ENCODE measurements at regions not wholly inside any gene's neighbourhood (a gene's known extent, or its start where the extent isn't known, plus 50 kb on each side); places are given as distances from the start of the nearest gene placed in this dataset.

- Histone ChIP-seq H2AFZ (ENCODE audit: low read depth, low read length) (no peak overlapping the region), H3K4me3 (no peak overlapping the region), H3K9me1 (ENCODE audit: control insufficient read depth, insufficient read depth, low read length) (no peaks in the 10 kb centered on the region), H4K20me1 (replicated peaks; ENCODE audit: control insufficient read depth, insufficient read depth, low read length) (no peaks in the 10 kb centered on the region), H3K4me2 (ENCODE audit: insufficient read depth, low read length) (no peak overlapping the region), H3K4me1 (replicated peaks in 1 of 2; ENCODE audit: control insufficient read depth in 2 of 2, insufficient read depth in 2 of 2, low read length in 2 of 2) (peaks cover 0 to 5% of the 10 kb centered on the region in 2 experiments; a peak in 1 of 5 replicates), H3K27me3 (ENCODE audit: control insufficient read depth in 2 of 2, insufficient read depth in 2 of 2, low read length in 2 of 2) (peaks cover 0 to 6% of the 10 kb centered on the region in 2 experiments; a peak in 3 of 5 replicates), H3K9me3 (replicated peaks; ENCODE audit: control insufficient read depth, insufficient read depth, low read depth, low read length) (no peaks in the 10 kb centered on the region), H3K36me3 (ENCODE audit: control insufficient read depth, insufficient read depth, low read length) (no peaks in the 10 kb centered on the region), H3K27ac (ENCODE audit: extremely low read depth, low read depth, low read length) (no peak overlapping the region), H3K9ac (ENCODE audit: insufficient read depth in 1 of 2, low read depth in 2 of 2, low read length in 2 of 2) (no peak overlapping the region), H3K79me2 (ENCODE audit: control insufficient read depth, insufficient read depth, low read length) (no peaks in the 10 kb centered on the region)
- no peak for ATAC-seq
- FAIRE-seq, result no peak
- in situ Hi-C loops (cut with MboI), result no loop called here
- POLR2A ChIA-PET, result no interaction called here
- intact Hi-C loops (cut with micrococcal nuclease), result no loop called here
- WGBS (ENCODE audit: insufficient coverage, low coverage, missing lambda C conversion rate), result 3% methylated on average over 8 of the region's 9 CpGs
- CTCF ChIA-PET (ENCODE audit: low intra/inter-chr PET ratio), result no interaction called here
- DNase-seq (ENCODE audit: extremely low read depth in 1 of 4, low spot score in 3 of 4), result no peak
- TF ChIP-seq EGR1 (conservative IDR thresholded peaks at IDR 0.05), result peak; percentile 54
- TF ChIP-seq RAD51 (IDR thresholded peaks at IDR 0.05; ENCODE audit: borderline replicate concordance, low read depth), result no peak
- no peak for TF ChIP-seq RFX5 (IDR thresholded peaks at IDR 0.05; ENCODE audit: low read depth, low read length)
- no TSS peak for BruUV-seq (replicated peaks)
Observed at GRCh38 chr14:104439625-104440024, 139.9 kb upstream of the C14orf180 start.

- 1% methylated on average over 14 of the region's 14 CpGs for WGBS (ENCODE audit: insufficient coverage, low coverage, missing lambda C conversion rate)
- Histone ChIP-seq H3K36me3 (ENCODE audit: control insufficient read depth, insufficient read depth, low read length) (no peaks in the 10 kb centered on the region), H3K9ac (ENCODE audit: insufficient read depth in 1 of 2, low read depth in 2 of 2, low read length in 2 of 2) (no peak overlapping the region), H3K9me1 (ENCODE audit: control insufficient read depth, insufficient read depth, low read length) (no peaks in the 10 kb centered on the region), H3K9me3 (replicated peaks; ENCODE audit: control insufficient read depth, insufficient read depth, low read depth, low read length) (no peaks in the 10 kb centered on the region), H3K27ac (ENCODE audit: extremely low read depth, low read depth, low read length) (no peak overlapping the region), H4K20me1 (replicated peaks; ENCODE audit: control insufficient read depth, insufficient read depth, low read length) (no peaks in the 10 kb centered on the region), H3K4me3 (no peak overlapping the region), H3K79me2 (ENCODE audit: control insufficient read depth, insufficient read depth, low read length) (no peaks in the 10 kb centered on the region), H3K4me1 (replicated peaks in 1 of 2; ENCODE audit: control insufficient read depth in 2 of 2, insufficient read depth in 2 of 2, low read length in 2 of 2) (peaks cover 0 to 5% of the 10 kb centered on the region in 2 experiments; a peak in 1 of 5 replicates), H3K4me2 (ENCODE audit: insufficient read depth, low read length) (no peak overlapping the region), H2AFZ (ENCODE audit: low read depth, low read length) (no peak overlapping the region), H3K27me3 (ENCODE audit: control insufficient read depth in 2 of 2, insufficient read depth in 2 of 2, low read length in 2 of 2) (peaks cover 0 to 6% of the 10 kb centered on the region in 2 experiments; a peak in 3 of 5 replicates)
- ChIA-PET CTCF (ENCODE audit: low intra/inter-chr PET ratio) (no interaction called here), POLR2A (no interaction called here)
- no TSS peak for BruUV-seq (replicated peaks)
- FAIRE-seq (no peak), DNase-seq (ENCODE audit: extremely low read depth in 1 of 4, low spot score in 3 of 4) (no peak), ATAC-seq (no peak)
- intact Hi-C loops (cut with micrococcal nuclease) (no loop called here), in situ Hi-C loops (cut with MboI) (no loop called here)
- TF ChIP-seq POLR2A (conservative IDR thresholded peaks at IDR 0.05) (no peak), PRPF4 (IDR thresholded peaks at IDR 0.05; ENCODE audit: insufficient read depth, low read depth, low read length, poor library complexity, severe bottlenecking) (no peak), ZNF354B (CRISPR knock-in tag; IDR thresholded peaks at IDR 0.05) (no peak), RBM39 (optimal IDR thresholded peaks at IDR 0.05; ENCODE audit: low read depth, low read length) (no peak), ZC3H4 (CRISPR knock-in tag; IDR thresholded peaks at IDR 0.05; ENCODE audit: borderline replicate concordance) (no peak), NRF1 (conservative IDR thresholded peaks at IDR 0.05 in 1 of 2, IDR thresholded peaks at IDR 0.05 in 1 of 2) (no peak), ILF3 (IDR thresholded peaks at IDR 0.05; ENCODE audit: borderline replicate concordance) (no peak), ZFP91 (CRISPR knock-in tag; IDR thresholded peaks at IDR 0.05) (no peak), ETV5 (CRISPR knock-in tag; IDR thresholded peaks at IDR 0.05; ENCODE audit: low read depth) (no peak), HDAC1 (IDR thresholded peaks at IDR 0.05) (no peak)
Observed at GRCh38 chr14:104440297-104440956, 139.1 kb upstream of the C14orf180 start.

All from K562 (cell line).